Colonic mucosa (tissue), 4 donors: ENCODE measurements at regions not wholly inside any gene's neighbourhood (a gene's known extent, or its start where the extent isn't known, plus 50 kb on each side); places are given as distances from the start of the nearest gene placed in this dataset.

Source experiments
- DNase-seq: peaks from one replicate; pipeline ENCODE4 v3.0.0-alpha.2; 2020
- H3K27ac ChIP-seq: fragments of 200-600 bp; one replicate; pipeline ENCODE4 v1.8.0; 2021
- H3K27me3 ChIP-seq: fragments of 200-600 bp; one replicate; pipeline ENCODE4 v1.8.0; 2021
- H3K36me3 ChIP-seq: fragments of 200-600 bp; one replicate; pipeline ENCODE4 v1.8.0; 2021
- H3K4me1 ChIP-seq: fragments of 200-600 bp; one replicate; pipeline ENCODE4 v1.8.0; 2021; ENCODE audit warnings: mild to moderate bottlenecking
- H3K4me3 ChIP-seq: fragments of 200-600 bp; one replicate; pipeline ENCODE4 v1.8.0; 2021
- H3K9ac ChIP-seq, 2 donors: one replicate each; pipeline ENCODE4 v1.7.0; 2013; ENCODE audit warnings: control low read depth in 2 of 2, low read depth in 2 of 2, low read length in 2 of 2
- H3K9me3 ChIP-seq: fragments of 200-600 bp; one replicate; pipeline ENCODE4 v1.8.0; 2021
- intact Hi-C: fragments of 100-400 bp; cut with DNase I; formaldehyde crosslinking; loops from one replicate; pipeline ENCODE4 v1.14.1; 2022
- TF ChIP-seq, protein P1 (sequence below): fragments of 200-600 bp; IDR thresholded peaks from one replicate; pipeline ENCODE4 v1.8.0; 2022; ENCODE audit warnings: antibody characterized with exemption, mild to moderate bottlenecking
- donor health status: healthy.
- donor health status: DM: no; HTN: no; CAD: no.
- donor health status: DM: no; HTN: no; CAD: no.

DNA sequence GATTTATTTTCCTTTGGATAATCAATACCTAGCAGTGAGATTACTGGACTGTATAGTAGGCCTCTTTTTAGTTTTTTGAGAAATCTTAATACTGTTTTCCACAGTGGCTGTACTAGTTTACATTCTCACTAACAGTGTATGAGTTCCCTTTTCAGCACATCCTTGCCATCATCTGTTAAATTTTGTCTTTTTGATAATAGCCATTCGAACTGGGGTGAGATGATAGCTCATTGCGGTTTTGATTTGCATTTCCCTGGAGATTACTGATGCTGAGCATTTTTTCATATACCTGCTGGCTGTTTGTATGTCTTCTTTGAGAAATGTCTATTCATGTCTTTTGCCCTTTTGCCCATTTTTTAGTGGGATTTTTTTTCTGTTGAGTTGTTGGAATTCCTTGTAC is 210.8 kb downstream of the CGGBP1 start:
- H3K9ac ChIP-seq = no peak overlapping the region
- no peak overlapping the region for H3K4me3 ChIP-seq
- no peaks in the 10 kb centered on the region for H3K27me3 ChIP-seq
- no peaks in the 10 kb centered on the region for H3K9me3 ChIP-seq
- no peaks in the 10 kb centered on the region for H3K4me1 ChIP-seq
- intact Hi-C loops = no loop called here
- no peak for DNase-seq
- no peaks in the 10 kb centered on the region for H3K36me3 ChIP-seq
- TF ChIP-seq, protein P1, sequence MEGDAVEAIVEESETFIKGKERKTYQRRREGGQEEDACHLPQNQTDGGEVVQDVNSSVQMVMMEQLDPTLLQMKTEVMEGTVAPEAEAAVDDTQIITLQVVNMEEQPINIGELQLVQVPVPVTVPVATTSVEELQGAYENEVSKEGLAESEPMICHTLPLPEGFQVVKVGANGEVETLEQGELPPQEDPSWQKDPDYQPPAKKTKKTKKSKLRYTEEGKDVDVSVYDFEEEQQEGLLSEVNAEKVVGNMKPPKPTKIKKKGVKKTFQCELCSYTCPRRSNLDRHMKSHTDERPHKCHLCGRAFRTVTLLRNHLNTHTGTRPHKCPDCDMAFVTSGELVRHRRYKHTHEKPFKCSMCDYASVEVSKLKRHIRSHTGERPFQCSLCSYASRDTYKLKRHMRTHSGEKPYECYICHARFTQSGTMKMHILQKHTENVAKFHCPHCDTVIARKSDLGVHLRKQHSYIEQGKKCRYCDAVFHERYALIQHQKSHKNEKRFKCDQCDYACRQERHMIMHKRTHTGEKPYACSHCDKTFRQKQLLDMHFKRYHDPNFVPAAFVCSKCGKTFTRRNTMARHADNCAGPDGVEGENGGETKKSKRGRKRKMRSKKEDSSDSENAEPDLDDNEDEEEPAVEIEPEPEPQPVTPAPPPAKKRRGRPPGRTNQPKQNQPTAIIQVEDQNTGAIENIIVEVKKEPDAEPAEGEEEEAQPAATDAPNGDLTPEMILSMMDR = no peak
- no peak overlapping the region for H3K27ac ChIP-seq

- intact Hi-C loops = no loop called here
- DNase-seq = no peak
- TF ChIP-seq, protein P1 = no peak
- Histone ChIP-seq H3K9ac (no peak overlapping the region), H3K4me3 (no peak overlapping the region), H3K27ac (no peak overlapping the region), H3K9me3 (no peaks in the 10 kb centered on the region), H3K27me3 (no peaks in the 10 kb centered on the region), H3K4me1 (no peaks in the 10 kb centered on the region), H3K36me3 (no peaks in the 10 kb centered on the region)
These were observed 221.7 kb downstream of the CGGBP1 start for GRCh38 chr3:87837076-87837475.

DNA sequence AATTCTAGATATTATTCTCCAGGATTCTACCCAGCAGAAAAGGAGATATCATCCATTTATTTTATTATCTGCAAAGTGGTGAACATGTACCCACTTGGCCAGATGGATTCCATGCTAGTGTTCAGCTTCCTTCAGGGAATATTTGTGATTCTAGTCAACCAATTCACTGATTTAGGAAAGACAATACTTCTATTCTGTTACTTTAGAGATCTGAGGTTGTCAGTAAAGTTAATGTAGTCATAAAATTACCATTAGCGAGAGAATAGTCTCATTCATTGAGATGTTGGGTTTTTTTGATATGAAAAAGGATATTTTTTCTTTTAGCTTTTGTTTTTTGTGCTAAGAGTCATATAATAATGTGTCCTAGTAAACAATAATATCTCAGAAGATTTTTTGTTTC is 222.8 kb downstream of the CGGBP1 start:
- no peaks in the 10 kb centered on the region for H3K9me3 ChIP-seq
- no peak for DNase-seq
- H3K4me3 ChIP-seq = no peak overlapping the region
- no peak overlapping the region for H3K27ac ChIP-seq
- H3K9ac ChIP-seq = no peak overlapping the region
- H3K4me1 ChIP-seq = no peaks in the 10 kb centered on the region
- intact Hi-C loops = no loop called here
- H3K36me3 ChIP-seq = no peaks in the 10 kb centered on the region
- H3K27me3 ChIP-seq = no peaks in the 10 kb centered on the region
- TF ChIP-seq, protein P1 = no peak

- intact Hi-C loops = no loop called here
- H3K4me3 ChIP-seq = no peak overlapping the region
- no peak overlapping the region for H3K9ac ChIP-seq
- H3K27ac ChIP-seq = no peak overlapping the region
- no peak for DNase-seq
- no peaks in the 10 kb centered on the region for H3K9me3 ChIP-seq
- no peaks in the 10 kb centered on the region for H3K36me3 ChIP-seq
- no peaks in the 10 kb centered on the region for H3K4me1 ChIP-seq
- no peaks in the 10 kb centered on the region for H3K27me3 ChIP-seq
- TF ChIP-seq, protein P1 = no peak
These were observed 223.6 kb downstream of the CGGBP1 start for GRCh38 chr3:87835236-87835635.

DNA sequence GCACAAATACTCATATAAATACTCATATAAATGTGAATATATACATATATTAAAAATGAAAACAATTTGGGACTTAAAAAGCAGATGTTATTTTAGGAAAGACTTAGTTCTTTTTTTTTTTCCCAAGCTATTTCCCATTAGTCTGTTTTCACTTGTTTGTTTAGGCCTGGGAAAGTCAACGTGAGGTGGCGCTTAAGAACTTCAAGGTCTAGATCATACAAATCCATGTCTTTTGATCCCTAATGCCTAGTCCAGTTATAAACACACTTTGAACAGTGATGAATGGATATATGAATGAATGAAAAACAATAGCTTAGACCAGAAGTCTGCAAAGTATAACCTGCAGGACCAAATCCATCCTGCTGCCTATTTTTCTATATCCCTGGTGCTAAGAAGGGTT is 224.5 kb downstream of the CGGBP1 start:
- H3K9me3 ChIP-seq = no peaks in the 10 kb centered on the region
- DNase-seq = no peak
- no peak overlapping the region for H3K9ac ChIP-seq
- no peaks in the 10 kb centered on the region for H3K36me3 ChIP-seq
- H3K4me3 ChIP-seq = no peak overlapping the region
- H3K27ac ChIP-seq = no peak overlapping the region
- H3K4me1 ChIP-seq = no peaks in the 10 kb centered on the region
- intact Hi-C loops = no loop called here
- H3K27me3 ChIP-seq = no peaks in the 10 kb centered on the region
- TF ChIP-seq, protein P1 = no peak

DNA sequence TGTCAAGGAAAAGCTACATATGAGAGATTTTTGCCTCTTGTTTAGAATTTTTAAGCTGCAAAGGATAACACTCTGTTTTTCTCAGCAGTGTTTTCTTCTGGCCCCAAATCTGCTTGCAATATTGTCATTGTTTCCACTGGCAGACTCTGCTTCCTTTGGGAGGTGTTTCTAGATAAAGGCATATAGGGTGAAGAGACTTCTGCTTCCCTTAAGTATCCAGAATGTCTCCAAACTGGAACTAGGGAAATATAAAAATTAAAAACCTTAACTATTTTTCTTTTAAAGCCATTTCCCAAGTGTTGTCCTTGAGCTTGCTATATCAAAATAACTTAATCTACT is 225.8 kb downstream of the CGGBP1 start:
- DNase-seq = no peak
- Histone ChIP-seq H3K4me3 (no peak overlapping the region), H3K36me3 (no peaks in the 10 kb centered on the region), H3K9me3 (no peaks in the 10 kb centered on the region), H3K27ac (no peak overlapping the region), H3K4me1 (no peaks in the 10 kb centered on the region), H3K9ac (no peak overlapping the region), H3K27me3 (no peaks in the 10 kb centered on the region)
- intact Hi-C loops = no loop called here
- TF ChIP-seq, protein P1 = no peak
